ENCODE measurements at regions not wholly inside any gene's neighbourhood (a gene's known extent, or its start where the extent isn't known, plus 50 kb on each side); places are given as distances from the start of the nearest gene placed in this dataset.
A peak's percentile ranks its signal among the peaks of the same experiment; 100 is the strongest.
"Not testable (repeated sequence)": the region's sequence is repeated elsewhere in the genome, so short reads cannot be mapped to it uniquely, and the experiment has no call there.

- DNase-seq (ENCODE audit: low read depth), result no peak
These were observed 274.6 kb downstream of the NKX6-1 start for GRCh38 chr4:84224522-84224921.

- no peak for DNase-seq (ENCODE audit: low read depth)
These were observed 277.4 kb downstream of the NKX6-1 start for GRCh38 chr4:84221704-84222103.

GRCh38 chr4:84220990-84221389 is 278.1 kb downstream of the NKX6-1 start:
- DNase-seq (ENCODE audit: low read depth), result no peak

- no peak for DNase-seq (ENCODE audit: low read depth)
These were observed 279.4 kb downstream of the NKX6-1 start for GRCh38 chr4:84219656-84220055.

GRCh38 chr4:84218031-84218430 is 281.1 kb downstream of the NKX6-1 start:
- no peak for DNase-seq (ENCODE audit: low read depth)

GRCh38 chr4:84215217-84215616 is 283.9 kb downstream of the NKX6-1 start:
- DNase-seq (ENCODE audit: low read depth), result peak; percentile 10

GRCh38 chr4:84206226-84206625 is 292.9 kb downstream of the NKX6-1 start:
- DNase-seq (ENCODE audit: low read depth), result not testable (repeated sequence)

- no peak for DNase-seq (ENCODE audit: low read depth)
These were observed 309.9 kb downstream of the NKX6-1 start for GRCh38 chr4:84189144-84189543.

- no peak for DNase-seq (ENCODE audit: low read depth)
These were observed 319.7 kb downstream of the NKX6-1 start for GRCh38 chr4:84179409-84179808.

GRCh38 chr4:84177831-84178542 is 321.1 kb downstream of the NKX6-1 start:
- no peak for DNase-seq (ENCODE audit: low read depth)

GRCh38 chr4:84176016-84176415 is 323.1 kb downstream of the NKX6-1 start:
- DNase-seq (ENCODE audit: low read depth), result no peak

GRCh38 chr4:84171871-84172270 is 327.2 kb downstream of the NKX6-1 start:
- DNase-seq (ENCODE audit: low read depth), result no peak

GRCh38 chr4:84167564-84167963 is 331.5 kb downstream of the NKX6-1 start:
- no peak for DNase-seq (ENCODE audit: low read depth)

GRCh38 chr4:84167093-84167492 is 332.0 kb downstream of the NKX6-1 start:
- no peak for DNase-seq (ENCODE audit: low read depth)

GRCh38 chr4:84166486-84166885 is 332.6 kb downstream of the NKX6-1 start:
- no peak for DNase-seq (ENCODE audit: low read depth)

GRCh38 chr4:84164201-84164600 is 334.9 kb downstream of the NKX6-1 start:
- DNase-seq (ENCODE audit: low read depth), result no peak

GRCh38 chr4:84159762-84160161 is 339.3 kb downstream of the NKX6-1 start:
- DNase-seq (ENCODE audit: low read depth), result no peak

- DNase-seq (ENCODE audit: low read depth), result no peak
These were observed 340.4 kb downstream of the NKX6-1 start for GRCh38 chr4:84158670-84159069.

- DNase-seq (ENCODE audit: low read depth), result no peak
These were observed 347.5 kb downstream of the NKX6-1 start for GRCh38 chr4:84151574-84151973.

GRCh38 chr4:84150177-84150576 is 348.9 kb downstream of the NKX6-1 start:
- no peak for DNase-seq (ENCODE audit: low read depth)

GRCh38 chr4:84147831-84148230 is 351.3 kb downstream of the NKX6-1 start:
- DNase-seq (ENCODE audit: low read depth), result no peak

GRCh38 chr4:84146300-84146959 is 352.7 kb downstream of the NKX6-1 start:
- no peak for DNase-seq (ENCODE audit: low read depth)

GRCh38 chr4:84145176-84145575 is 353.9 kb downstream of the NKX6-1 start:
- no peak for DNase-seq (ENCODE audit: low read depth)

- not testable (repeated sequence) for DNase-seq (ENCODE audit: low read depth)
These were observed 372.2 kb downstream of the NKX6-1 start for GRCh38 chr4:84126911-84127310.
